ENCODE measurements at regions not wholly inside any gene's neighbourhood (a gene's known extent, or its start where the extent isn't known, plus 50 kb on each side); places are given as distances from the start of the nearest gene placed in this dataset.
"Not testable (repeated sequence)": the region's sequence is repeated elsewhere in the genome, so short reads cannot be mapped to it uniquely, and the experiment has no call there.

DNA sequence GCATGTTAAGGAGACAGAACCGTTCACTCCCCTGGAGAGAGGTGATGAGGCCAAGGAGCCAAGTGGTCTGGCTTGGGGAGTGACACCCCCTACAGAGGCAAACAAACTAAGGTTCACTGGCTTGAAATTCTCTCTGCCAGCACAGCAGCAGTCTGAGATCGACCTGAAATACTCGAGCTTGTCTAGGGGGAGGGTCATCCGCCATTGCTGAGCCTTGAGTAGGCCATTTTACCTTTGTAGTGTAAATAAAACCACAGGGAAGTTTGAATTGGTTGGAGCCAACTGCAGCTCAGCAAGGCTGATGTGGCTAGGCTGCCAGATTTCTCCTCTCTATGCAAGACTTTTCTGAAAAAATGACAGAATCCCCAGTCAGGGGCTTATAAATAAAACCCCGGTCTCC is 52.9 kb downstream of the CDY2B start:
- TF ChIP-seq, protein P1, sequence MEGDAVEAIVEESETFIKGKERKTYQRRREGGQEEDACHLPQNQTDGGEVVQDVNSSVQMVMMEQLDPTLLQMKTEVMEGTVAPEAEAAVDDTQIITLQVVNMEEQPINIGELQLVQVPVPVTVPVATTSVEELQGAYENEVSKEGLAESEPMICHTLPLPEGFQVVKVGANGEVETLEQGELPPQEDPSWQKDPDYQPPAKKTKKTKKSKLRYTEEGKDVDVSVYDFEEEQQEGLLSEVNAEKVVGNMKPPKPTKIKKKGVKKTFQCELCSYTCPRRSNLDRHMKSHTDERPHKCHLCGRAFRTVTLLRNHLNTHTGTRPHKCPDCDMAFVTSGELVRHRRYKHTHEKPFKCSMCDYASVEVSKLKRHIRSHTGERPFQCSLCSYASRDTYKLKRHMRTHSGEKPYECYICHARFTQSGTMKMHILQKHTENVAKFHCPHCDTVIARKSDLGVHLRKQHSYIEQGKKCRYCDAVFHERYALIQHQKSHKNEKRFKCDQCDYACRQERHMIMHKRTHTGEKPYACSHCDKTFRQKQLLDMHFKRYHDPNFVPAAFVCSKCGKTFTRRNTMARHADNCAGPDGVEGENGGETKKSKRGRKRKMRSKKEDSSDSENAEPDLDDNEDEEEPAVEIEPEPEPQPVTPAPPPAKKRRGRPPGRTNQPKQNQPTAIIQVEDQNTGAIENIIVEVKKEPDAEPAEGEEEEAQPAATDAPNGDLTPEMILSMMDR (IDR thresholded peaks at IDR 0.05): not testable (repeated sequence)
- not testable (repeated sequence) for TF ChIP-seq POLR2A (IDR thresholded peaks at IDR 0.05)

Data from esophagus squamous epithelium (tissue), 4 donors.